AG04450 (cell line): ENCODE measurements at regions not wholly inside any gene's neighbourhood (a gene's known extent, or its start where the extent isn't known, plus 50 kb on each side); places are given as distances from the start of the nearest gene placed in this dataset.

Source experiments
- CTCF ChIA-PET: fragments of 300-600, 350-600 bp; formaldehyde crosslinking; extraction: SDS; loops from one replicate; lab custom pipeline; 2022; ENCODE audit warnings: antibody characterized with exemption, inconsistent platforms; lab: Charles Lee
- POLR2A ChIA-PET: fragments of 350-600 bp; formaldehyde crosslinking; extraction: SDS; loops from one replicate; lab custom pipeline; 2021; ENCODE audit warnings: antibody characterized with exemption, inconsistent platforms; lab: Yijun Ruan, JAX
- DNase-seq: peaks from one replicate; pipeline ENCODE4 v3.0.0-alpha.2; 2011; ENCODE audit warnings: low read depth, low spot score
- H3K27ac ChIP-seq: one replicate; pipeline ENCODE4 v1.5.1; 2012; ENCODE audit warnings: low read depth, low read length, control low read depth
- H3K27me3 ChIP-seq: one replicate; pipeline ENCODE4 v1.6.0; 2012; ENCODE audit warnings: low read length; ENCODE audit not compliant: control insufficient read depth, insufficient read depth
- H3K4me3 ChIP-seq: 2 replicates; pipeline ENCODE4 v1.5.1; 2011; ENCODE audit warnings: mild to moderate bottlenecking, low read depth, low read length, control low read depth
- H3K9me3 ChIP-seq: 2 replicates; pipeline ENCODE4 v1.5.1; 2012; ENCODE audit warnings: low read length; ENCODE audit not compliant: control insufficient read depth, insufficient read depth
- CTCF ChIP-seq: IDR thresholded peaks from 2 replicates; pipeline ENCODE4 v1.5.1; 2011; ENCODE audit warnings: low read depth, low read length, control low read depth, inconsistent platforms

DNA sequence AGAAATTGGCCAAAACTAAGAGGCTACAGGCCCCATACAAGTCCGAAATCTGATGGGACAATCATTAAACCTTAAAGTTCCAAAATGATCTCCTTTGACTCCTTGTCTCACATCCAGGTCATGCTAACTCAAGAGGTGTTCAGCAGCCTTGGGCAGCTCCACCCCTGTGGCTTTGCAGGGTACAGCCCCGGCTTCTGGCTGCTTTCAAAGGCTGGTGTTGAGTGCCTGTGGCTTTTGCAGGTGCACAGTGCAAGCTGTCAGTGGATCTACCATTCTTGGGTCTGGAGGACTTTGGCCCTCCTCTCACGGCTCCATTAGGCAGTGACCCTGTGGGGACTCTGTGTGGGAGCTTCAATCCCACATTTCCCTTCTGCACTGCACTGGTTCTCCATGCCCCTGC, 329.1 kb upstream of the MAD2L1 start:
- POLR2A ChIA-PET, result no interaction called here
- Histone ChIP-seq H3K9me3 (no peaks in the 10 kb centered on the region), H3K4me3 (no peak overlapping the region), H3K27me3 (no peaks in the 10 kb centered on the region), H3K27ac (no peak overlapping the region)
- CTCF ChIA-PET, result no interaction called here
- TF ChIP-seq CTCF, result no peak
- DNase-seq, result no peak

- Histone ChIP-seq H3K9me3 (no peaks in the 10 kb centered on the region), H3K27ac (no peak overlapping the region), H3K4me3 (no peak overlapping the region), H3K27me3 (no peaks in the 10 kb centered on the region)
- no peak for DNase-seq
- POLR2A ChIA-PET, result no interaction called here
- CTCF ChIA-PET, result no interaction called here
- TF ChIP-seq CTCF, result no peak
These were observed 289.2 kb upstream of the MAD2L1 start for GRCh38 chr4:120355881-120356280.

DNA sequence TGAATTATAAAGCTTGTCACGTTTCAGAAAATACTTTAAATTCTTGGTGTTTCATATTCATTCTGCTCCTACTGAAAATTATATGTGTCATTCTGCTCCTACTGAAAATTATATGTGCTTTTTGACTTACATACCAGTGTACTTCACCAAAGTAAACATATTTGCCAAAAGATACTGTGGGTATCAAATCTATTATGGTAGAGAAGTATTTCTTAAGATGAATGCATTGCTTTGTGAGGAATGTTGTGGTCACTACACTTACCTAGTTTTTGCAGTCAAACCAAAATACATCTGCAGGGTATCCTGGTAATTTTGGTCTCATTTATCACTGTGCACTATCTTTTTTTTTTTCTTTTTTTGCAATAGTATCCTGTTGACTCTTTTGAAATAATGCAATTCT, 287.7 kb upstream of the MAD2L1 start:
- ChIA-PET CTCF (no interaction called here), POLR2A (no interaction called here)
- Histone ChIP-seq H3K27ac (no peak overlapping the region), H3K27me3 (no peaks in the 10 kb centered on the region), H3K4me3 (no peak overlapping the region), H3K9me3 (no peaks in the 10 kb centered on the region)
- no peak for DNase-seq
- no peak for TF ChIP-seq CTCF

DNA sequence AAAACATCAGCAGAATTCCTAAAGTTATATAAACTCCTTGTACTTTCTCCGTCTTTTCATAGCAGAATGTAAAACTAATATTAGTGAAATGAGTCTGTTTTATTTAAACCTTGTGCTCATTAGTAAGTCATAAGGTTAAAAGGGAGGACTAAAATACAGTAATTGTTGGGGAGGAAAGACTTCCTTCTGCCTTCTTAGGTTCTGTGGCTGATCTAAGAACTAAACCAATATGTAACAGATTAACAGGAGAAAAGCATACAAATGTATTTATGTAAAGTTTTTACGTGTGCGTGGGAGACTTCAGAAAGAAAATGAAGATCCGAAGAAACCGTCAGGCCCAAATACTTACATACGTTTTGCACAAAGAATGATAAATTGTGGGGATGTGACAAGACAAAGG, 286.6 kb upstream of the MAD2L1 start:
- H3K9me3 ChIP-seq, result no peaks in the 10 kb centered on the region
- TF ChIP-seq CTCF, result no peak
- DNase-seq, result no peak
- ChIA-PET CTCF (no interaction called here), POLR2A (no interaction called here)
- no peak overlapping the region for H3K27ac ChIP-seq
- no peak overlapping the region for H3K4me3 ChIP-seq
- H3K27me3 ChIP-seq, result no peaks in the 10 kb centered on the region

GRCh38 chr4:120352739-120353138, 286.1 kb upstream of the MAD2L1 start:
- Histone ChIP-seq H3K27ac (no peak overlapping the region), H3K9me3 (no peaks in the 10 kb centered on the region), H3K27me3 (no peaks in the 10 kb centered on the region), H3K4me3 (no peak overlapping the region)
- no peak for TF ChIP-seq CTCF
- ChIA-PET CTCF (no interaction called here), POLR2A (no interaction called here)
- DNase-seq, result no peak
